ENCODE measurements at regions not wholly inside any gene's neighbourhood (a gene's known extent, or its start where the extent isn't known, plus 50 kb on each side); places are given as distances from the start of the nearest gene placed in this dataset.

- no peak for TF ChIP-seq SAP30 (IDR thresholded peaks at IDR 0.05; ENCODE audit: insufficient read depth, insufficient replicate concordance, low read length)
- peak; percentile 70; the same call in 1 of the 2 replicates for TF ChIP-seq TCF12 (IDR thresholded peaks at IDR 0.05; ENCODE audit: low read depth, low read length)
- peak in 2 of 3 experiments; percentile 78 to 81; a peak in 3 of 4 replicates for TF ChIP-seq CTCF (IDR thresholded peaks at IDR 0.05; ENCODE audit: control extremely low read depth in 1 of 3, insufficient read depth in 1 of 3, low read depth in 1 of 3, low read length in 3 of 3)
- TF ChIP-seq TAF1 (IDR thresholded peaks at IDR 0.05; ENCODE audit: low read depth, low read length): peak; percentile 59; the same call in 1 of the 2 replicates
- no peak for TF ChIP-seq BRCA1 (IDR thresholded peaks at IDR 0.05; ENCODE audit: low read depth, low read length)
- no peak for TF ChIP-seq POLR2AphosphoS5 (IDR thresholded peaks at IDR 0.05; ENCODE audit: low read depth, low read length)
- TF ChIP-seq RNF2 (IDR thresholded peaks at IDR 0.05; ENCODE audit: borderline replicate concordance, low read depth, low read length, missing control alignments, poor library complexity, severe bottlenecking): no peak
- TF ChIP-seq SUZ12 (IDR thresholded peaks at IDR 0.05; ENCODE audit: low read length): no peak
- TF ChIP-seq RAD21 (IDR thresholded peaks at IDR 0.05 in 1 of 2, conservative IDR thresholded peaks at IDR 0.05 in 1 of 2; ENCODE audit: low read depth in 2 of 2, low read length in 2 of 2): peak; percentile 97 to 99
- peak in 1 of 2 experiments; percentile 66; a peak in 2 of 3 replicates for TF ChIP-seq POLR2A (IDR thresholded peaks at IDR 0.05; ENCODE audit: control extremely low read depth in 1 of 2, low read depth in 2 of 2, low read length in 2 of 2)
Measured at GRCh38 chr5:7261049-7261448, 134.9 kb upstream of the ADCY2 start.

Data from H1 (cell line).